GM18907 (cell line): ENCODE measurements at regions not wholly inside any gene's neighbourhood (a gene's known extent, or its start where the extent isn't known, plus 50 kb on each side); places are given as distances from the start of the nearest gene placed in this dataset.
"Not testable (repeated sequence)": the region's sequence is repeated elsewhere in the genome, so short reads cannot be mapped to it uniquely, and the experiment has no call there.

Experiments used
- ATAC-seq: cut with Tn5 transposase; IDR thresholded peaks from one replicate; pipeline ENCODE4 v1.9.1; 2021; ENCODE audit warnings: mild to moderate bottlenecking, moderate library complexity; ENCODE audit not compliant: unreplicated experiment

DNA sequence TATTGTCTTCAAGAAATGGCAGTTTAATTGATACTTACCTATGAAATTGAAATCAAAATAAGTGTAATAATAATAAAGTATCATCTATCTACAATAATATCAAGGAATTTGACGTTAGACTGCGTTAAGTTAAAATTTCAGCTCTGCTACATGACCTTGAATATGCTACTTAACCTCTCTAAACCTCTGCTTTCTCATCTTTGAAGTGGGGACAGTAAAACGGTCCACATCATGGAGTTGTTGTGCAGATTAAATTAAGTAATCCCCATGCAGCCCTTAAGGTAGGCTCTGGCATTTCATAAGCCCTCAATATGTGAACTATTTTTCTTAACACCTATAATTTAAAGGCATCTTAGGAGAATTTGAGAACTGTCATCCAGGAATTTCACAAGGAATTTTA, 252.4 kb upstream of the PHF14 start:
- no peak for ATAC-seq

DNA sequence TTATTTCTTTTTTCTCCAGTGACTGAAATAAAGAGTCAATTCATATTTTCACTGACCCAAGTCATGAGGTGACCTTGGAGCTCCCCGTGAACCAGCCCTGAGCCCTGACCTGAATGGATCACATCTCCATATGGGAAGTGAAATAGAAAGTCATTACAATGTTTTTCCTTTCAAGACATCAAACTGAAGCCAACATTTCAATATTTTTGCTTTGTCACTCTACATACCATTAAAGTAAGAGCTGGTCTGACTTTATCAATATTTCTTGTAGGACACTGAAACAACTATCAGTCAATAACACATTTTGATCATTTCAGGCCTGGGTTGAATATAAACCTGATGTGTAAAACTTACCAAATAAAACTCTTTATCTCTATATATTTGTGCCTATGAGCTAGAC, 249.8 kb upstream of the PHF14 start:
- ATAC-seq, result no peak

GRCh38 chr7:10724449-10724848, 249.2 kb upstream of the PHF14 start:
- ATAC-seq, result no peak

- ATAC-seq, result no peak
Measured at GRCh38 chr7:10727636-10728035, 246.0 kb upstream of the PHF14 start.

GRCh38 chr7:10731253-10731773, 242.4 kb upstream of the PHF14 start:
- no peak for ATAC-seq

GRCh38 chr7:10733747-10734146, 239.9 kb upstream of the PHF14 start:
- ATAC-seq, result no peak

- ATAC-seq, result no peak
Measured at GRCh38 chr7:10734595-10734994, 239.1 kb upstream of the PHF14 start.

DNA sequence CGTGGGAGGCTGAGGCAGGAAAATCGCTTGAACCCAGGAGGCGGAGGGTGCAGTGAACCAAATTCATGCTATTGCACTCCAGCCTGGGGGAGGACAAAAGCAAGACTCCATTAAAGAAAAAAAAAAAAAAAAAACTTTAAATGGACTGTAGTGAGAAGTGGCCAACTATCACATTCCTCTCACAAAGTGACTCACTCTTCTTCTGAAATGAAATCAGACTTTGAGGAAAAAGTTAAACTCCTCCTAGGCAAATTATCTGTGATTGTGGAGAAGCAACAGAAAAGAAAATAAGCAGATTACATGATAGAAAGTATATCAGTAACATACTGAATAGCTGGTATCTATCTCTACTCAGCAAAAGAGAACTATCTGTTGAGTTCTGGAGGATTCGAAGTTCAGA, 234.3 kb upstream of the PHF14 start:
- no peak for ATAC-seq

GRCh38 chr7:10740805-10741204, 232.9 kb upstream of the PHF14 start:
- no peak for ATAC-seq

DNA sequence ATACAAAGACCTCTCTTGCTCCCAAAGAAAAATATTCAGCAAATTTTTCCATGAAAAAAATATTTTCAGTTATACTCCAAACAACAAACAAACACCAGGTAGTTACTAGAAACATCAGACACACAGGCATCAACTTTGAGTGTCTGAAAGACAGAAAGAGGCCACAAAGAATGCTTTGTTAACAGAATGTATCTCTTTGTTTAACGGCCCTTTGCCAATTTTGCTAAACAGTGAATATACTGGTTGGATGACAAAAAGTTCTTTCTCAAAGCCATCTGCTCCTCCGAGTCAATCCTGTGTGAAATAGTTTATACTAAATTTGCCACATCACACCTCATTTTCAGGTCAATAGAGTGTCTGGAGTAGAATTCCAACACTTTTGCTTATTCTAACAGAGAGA, 216.7 kb upstream of the PHF14 start:
- no peak for ATAC-seq

- ATAC-seq, result no peak
Measured at GRCh38 chr7:10759120-10759519, 214.6 kb upstream of the PHF14 start.

GRCh38 chr7:10767771-10768170, 205.9 kb upstream of the PHF14 start:
- no peak for ATAC-seq

GRCh38 chr7:10770176-10770575, 203.5 kb upstream of the PHF14 start:
- ATAC-seq, result no peak

GRCh38 chr7:10773430-10773829, 200.2 kb upstream of the PHF14 start:
- no peak for ATAC-seq

DNA sequence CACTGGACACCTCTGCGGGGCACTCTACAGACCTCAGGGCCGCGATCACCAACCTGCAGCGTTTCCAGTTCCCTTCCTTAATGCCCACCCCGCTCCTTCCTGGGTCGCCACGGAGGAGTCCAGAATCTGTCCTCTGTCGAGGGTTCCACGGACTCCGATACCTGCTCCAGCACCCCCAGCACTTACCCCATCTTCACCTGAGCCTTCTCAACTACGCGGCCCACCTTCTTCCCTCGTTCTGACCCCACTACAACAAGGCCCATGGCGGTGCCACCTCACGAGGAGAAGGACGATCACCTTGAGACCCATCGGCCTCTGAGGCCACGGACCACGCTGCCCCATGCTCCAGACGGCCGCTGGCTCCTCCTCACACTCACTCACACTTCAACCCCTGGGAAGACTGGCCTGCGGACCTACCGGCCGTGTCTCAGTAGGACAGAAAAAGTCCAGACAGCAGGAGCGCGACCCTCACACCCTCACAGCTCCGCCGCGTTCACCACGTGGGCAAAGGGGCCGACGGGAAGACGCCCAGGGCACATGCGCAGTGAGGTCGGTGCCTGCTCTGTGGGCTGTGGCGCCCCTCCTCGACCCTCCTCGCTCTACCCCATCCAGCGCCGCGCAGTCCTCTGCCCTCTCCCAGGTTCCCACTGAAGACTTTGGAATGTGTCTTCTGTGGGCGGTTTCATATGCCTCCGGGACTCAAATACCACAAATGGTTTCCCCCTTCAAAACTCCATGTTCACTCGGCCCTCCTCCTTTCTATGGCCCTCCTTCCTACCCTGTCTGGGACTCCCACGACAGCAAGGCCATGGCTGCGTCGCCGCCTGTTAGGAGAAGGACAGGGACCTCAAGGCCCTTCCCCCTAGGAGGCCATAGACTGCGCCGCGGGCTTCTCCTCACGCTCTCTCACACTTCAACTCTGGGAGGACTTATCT, 193.9 kb upstream of the PHF14 start:
- no peak for ATAC-seq

- no peak for ATAC-seq
Measured at GRCh38 chr7:10780400-10780747, 193.3 kb upstream of the PHF14 start.

DNA sequence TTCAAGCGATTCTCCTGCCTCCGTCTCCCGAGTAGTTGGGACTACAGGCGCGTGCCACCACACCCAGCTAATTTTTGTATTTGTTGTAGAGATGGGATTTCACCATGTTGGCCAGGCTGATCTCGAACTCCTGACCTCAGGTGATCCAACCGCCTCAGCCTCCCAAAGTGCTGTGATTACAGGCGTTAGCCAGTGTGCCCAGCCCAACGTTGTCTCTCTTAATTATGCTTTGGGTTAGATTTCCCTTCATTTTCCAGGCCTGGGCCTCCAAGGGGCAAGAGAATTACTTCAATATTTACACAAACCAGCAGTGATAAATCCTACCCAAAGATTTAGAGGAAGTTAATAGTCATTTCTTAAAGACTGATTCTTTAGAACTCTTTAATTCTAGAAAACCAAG, 186.7 kb upstream of the PHF14 start:
- ATAC-seq, result not testable (repeated sequence)

DNA sequence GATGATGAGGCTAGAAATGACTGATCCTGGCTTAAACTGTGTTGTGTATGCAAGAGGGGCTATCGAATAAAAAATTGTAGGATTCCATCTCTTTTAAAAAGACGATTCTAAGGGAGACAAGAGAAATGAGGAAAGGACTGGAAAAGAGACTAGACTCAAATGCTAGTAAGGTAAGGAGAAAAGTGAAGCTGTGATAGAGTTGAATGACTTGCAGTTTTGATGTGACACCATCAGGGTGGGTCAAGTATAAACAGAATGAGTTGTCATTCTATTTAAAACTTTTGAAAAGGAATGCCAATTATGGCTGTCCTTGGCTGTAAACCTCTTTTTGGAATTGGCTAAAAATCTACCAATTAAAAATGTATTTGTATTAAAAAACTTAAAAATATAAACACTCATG, 184.5 kb upstream of the PHF14 start:
- no peak for ATAC-seq

GRCh38 chr7:10790910-10791309, 182.8 kb upstream of the PHF14 start:
- ATAC-seq, result no peak

- ATAC-seq, result no peak
Measured at GRCh38 chr7:10793995-10794775, 179.5 kb upstream of the PHF14 start.

DNA sequence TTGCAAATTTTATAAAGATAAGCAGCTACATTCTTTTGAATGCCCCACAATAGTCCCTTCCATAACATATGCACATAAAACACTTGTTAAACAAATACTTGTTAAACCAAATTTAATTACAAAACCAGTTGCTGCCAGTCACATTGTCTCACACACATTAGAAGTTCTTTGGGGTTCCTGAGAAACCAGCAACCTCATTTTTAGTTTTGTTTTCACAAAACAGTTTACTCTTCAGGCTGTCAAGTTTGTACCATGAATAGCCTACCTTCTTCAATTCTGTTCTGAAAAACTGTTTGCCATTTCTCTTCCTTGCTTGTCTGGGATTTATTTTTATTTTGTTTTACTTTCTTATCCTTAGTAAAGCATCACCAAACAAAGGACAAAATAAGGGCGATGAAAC, 176.5 kb upstream of the PHF14 start:
- ATAC-seq, result no peak

DNA sequence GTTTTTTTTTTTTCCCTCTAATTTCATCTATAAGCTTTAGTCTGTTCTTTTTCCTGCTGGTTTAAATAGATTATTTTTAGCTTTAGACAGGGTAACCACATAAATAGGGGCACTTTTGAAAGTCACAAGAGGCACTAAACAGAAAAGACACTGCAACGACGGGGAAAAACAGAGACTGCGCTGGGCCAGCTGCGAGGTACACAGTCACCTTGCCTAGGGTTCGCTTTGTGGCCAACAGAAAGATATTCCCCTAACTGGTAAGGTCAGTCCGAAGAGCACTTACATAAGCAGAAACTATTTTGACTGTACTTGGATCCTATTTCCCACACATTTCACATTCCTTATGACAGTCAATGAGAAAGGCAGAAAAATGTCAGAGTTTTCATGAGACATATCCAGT, 175.6 kb upstream of the PHF14 start:
- ATAC-seq, result no peak
